ENCODE measurements at regions not wholly inside any gene's neighbourhood (a gene's known extent, or its start where the extent isn't known, plus 50 kb on each side); places are given as distances from the start of the nearest gene placed in this dataset.

DNA sequence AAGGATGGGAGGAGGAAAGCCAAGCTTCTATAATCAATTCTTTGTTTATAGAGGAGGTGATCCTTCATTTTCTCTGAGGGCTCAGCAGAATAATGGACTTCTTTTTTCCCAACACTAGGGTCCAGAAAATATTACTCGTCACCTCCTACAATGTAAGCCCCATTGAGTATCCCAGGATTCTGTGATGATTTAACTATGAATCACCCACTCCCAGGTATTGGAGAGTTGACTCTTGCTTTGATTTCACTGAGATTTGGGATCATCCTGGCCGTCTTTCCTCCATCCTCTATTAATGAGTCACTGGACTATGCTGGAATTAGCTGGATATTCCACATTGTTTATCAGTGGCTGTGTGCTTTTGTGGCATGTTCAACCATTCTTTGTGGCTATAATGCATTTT, 452.0 kb downstream of the NPIPA7 start:
- no peak for DNase-seq (ENCODE audit: low spot score)
- in situ Hi-C loops (cut with MboI; ENCODE audit: low pct_unique_long_range_greater_than_20kb, low sequenced_read_pairs, unreplicated experiment), result no loop called here
- TF ChIP-seq, protein P1, sequence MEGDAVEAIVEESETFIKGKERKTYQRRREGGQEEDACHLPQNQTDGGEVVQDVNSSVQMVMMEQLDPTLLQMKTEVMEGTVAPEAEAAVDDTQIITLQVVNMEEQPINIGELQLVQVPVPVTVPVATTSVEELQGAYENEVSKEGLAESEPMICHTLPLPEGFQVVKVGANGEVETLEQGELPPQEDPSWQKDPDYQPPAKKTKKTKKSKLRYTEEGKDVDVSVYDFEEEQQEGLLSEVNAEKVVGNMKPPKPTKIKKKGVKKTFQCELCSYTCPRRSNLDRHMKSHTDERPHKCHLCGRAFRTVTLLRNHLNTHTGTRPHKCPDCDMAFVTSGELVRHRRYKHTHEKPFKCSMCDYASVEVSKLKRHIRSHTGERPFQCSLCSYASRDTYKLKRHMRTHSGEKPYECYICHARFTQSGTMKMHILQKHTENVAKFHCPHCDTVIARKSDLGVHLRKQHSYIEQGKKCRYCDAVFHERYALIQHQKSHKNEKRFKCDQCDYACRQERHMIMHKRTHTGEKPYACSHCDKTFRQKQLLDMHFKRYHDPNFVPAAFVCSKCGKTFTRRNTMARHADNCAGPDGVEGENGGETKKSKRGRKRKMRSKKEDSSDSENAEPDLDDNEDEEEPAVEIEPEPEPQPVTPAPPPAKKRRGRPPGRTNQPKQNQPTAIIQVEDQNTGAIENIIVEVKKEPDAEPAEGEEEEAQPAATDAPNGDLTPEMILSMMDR (IDR thresholded peaks at IDR 0.05; ENCODE audit: extremely low read depth, insufficient read depth, missing control alignments), result no peak

DNA sequence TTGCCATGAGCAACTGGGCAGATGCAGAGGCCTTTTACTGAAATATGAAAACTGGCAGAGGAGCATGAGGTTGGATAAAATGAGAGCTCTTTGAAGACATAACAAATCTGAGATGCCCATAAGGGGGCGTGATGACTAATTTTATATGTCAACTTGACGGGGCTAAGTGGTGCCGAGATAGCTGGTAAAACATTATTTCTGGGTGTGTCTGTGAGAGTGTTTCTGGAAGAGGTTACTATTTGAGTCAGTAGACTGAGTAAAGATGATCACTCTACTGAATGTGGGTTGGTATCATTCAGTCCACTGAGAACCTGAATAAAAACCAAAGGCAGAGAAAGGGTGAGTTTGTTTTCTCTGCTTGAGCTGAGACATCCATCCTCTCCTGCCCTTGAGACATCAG, 454.2 kb downstream of the NPIPA7 start:
- in situ Hi-C loops (cut with MboI; ENCODE audit: low pct_unique_long_range_greater_than_20kb, low sequenced_read_pairs, unreplicated experiment), result no loop called here

DNA sequence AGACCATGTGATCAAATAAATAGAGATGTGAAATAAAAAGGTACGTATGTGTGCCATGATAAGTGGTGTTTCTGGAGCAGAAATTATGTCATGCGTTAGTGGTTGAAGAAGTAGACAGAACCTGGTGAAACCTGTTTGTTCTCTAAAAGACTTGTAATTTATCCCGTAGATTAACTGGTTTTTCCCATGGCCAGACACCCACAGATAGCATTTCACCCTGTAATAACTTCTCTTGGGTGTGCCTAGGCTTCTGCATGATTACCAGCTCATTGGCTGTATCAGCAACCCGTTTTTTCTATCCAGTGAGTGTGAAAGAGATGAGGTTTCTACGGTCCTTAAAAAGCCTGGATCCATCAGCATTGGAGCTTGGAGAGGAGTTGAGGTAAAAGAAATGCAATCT, 471.3 kb downstream of the NPIPA7 start:
- in situ Hi-C loops (cut with MboI; ENCODE audit: low pct_unique_long_range_greater_than_20kb, low sequenced_read_pairs, unreplicated experiment), result loop anchor here (25.0 kb wide), 2 partner anchors 362 to 737 kb away; no protein-coding TSS in a partner anchor
- no peak for DNase-seq (ENCODE audit: low spot score)
- TF ChIP-seq, protein P1 (IDR thresholded peaks at IDR 0.05; ENCODE audit: extremely low read depth, insufficient read depth, missing control alignments), result no peak

More for the DNA sequence above, 454.2 kb downstream of the NPIPA7 start:
- TF ChIP-seq, protein P1 (IDR thresholded peaks at IDR 0.05; ENCODE audit: extremely low read depth, insufficient read depth, missing control alignments), result no peak
- no peak for DNase-seq (ENCODE audit: low spot score)

DNA sequence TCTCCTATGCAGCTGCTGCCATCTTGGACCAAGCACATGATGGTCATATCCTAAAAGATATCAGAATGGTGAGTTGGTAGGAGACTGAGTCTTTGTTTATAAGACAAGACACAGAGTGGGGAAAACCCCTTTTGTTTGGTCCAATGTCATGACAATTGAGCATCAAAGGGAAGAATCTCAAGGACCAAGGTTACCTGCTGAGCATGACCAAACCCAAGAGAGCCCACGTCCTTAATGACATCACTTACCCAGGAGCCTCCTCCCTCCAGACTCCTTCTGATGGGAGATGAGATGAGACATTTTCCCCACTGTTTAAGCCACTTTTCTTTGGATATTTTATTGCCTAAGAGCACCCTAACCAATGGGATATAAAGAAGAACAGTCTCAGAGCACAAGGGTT, 478.1 kb downstream of the NPIPA7 start:
- in situ Hi-C loops (cut with MboI; ENCODE audit: low pct_unique_long_range_greater_than_20kb, low sequenced_read_pairs, unreplicated experiment), result loop anchor here (25.0 kb wide), 2 partner anchors 355 to 730 kb away; no protein-coding TSS in a partner anchor
- TF ChIP-seq, protein P1 (IDR thresholded peaks at IDR 0.05; ENCODE audit: extremely low read depth, insufficient read depth, missing control alignments), result no peak
- no peak for DNase-seq (ENCODE audit: low spot score)

DNA sequence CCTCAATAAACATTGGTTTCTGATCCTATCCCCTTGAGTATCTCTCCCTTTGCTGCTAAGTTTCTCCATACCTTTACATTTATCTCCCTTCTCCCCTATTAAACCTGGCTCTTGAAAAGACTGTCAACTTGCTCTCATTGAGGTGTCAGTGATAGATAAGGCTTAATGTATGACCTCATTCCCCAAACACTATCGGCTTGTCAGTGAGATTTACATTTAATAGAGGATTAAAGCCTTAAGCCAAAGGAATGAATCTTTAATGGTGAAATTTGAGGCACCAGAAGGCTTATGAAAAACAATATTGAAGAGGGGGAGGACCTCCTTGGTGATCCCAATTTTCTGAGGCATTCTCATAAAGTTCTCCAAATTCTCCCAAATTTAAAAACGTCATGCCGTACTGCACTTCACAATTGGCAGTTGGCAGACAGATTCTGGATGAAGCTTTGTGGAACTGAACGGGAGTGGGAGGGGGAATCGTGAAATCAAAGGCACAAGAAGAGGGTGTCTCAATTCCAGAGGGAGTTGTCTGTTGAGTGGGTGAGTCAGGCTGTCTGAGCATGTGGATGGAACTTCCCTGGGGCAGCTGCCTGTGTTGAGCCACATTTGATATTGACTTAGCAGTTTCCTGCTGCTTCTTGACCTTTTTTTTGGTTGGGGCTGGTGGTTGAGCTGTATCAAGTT, 478.8 kb downstream of the NPIPA7 start:
- in situ Hi-C loops (cut with MboI; ENCODE audit: low pct_unique_long_range_greater_than_20kb, low sequenced_read_pairs, unreplicated experiment), result loop anchor here (25.0 kb wide), 2 partner anchors 355 to 730 kb away; no protein-coding TSS in a partner anchor
- no peak for DNase-seq (ENCODE audit: low spot score)
- TF ChIP-seq, protein P1 (IDR thresholded peaks at IDR 0.05; ENCODE audit: extremely low read depth, insufficient read depth, missing control alignments), result no peak

DNA sequence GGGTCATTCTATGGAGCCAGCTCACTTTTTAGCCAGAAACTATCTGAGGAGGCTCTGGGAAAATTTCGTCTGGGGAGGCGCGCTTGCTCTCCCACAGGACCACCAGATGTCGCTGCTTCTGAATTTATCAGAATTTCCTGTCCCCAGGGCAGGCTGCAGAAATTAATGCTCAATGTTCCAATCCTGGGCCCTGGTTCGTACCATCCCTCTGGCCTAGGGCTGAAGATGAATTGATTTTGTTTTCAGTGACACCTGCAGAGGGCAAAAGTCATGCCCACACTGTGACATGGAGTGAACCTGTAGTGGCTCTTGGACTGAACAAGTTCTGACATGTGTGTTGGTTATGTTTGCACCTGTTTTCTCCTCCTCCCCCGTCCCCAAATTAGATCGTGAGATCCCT, 482.6 kb downstream of the NPIPA7 start:
- peak; percentile 64 for DNase-seq (ENCODE audit: low spot score)
- in situ Hi-C loops (cut with MboI; ENCODE audit: low pct_unique_long_range_greater_than_20kb, low sequenced_read_pairs, unreplicated experiment), result loop anchor here (25.0 kb wide), 2 partner anchors 351 to 726 kb away; no protein-coding TSS in a partner anchor
- TF ChIP-seq, protein P1 (IDR thresholded peaks at IDR 0.05; ENCODE audit: extremely low read depth, insufficient read depth, missing control alignments), result peak; percentile 80

Data from GM13977 (cell line).